GM23248 (cell line): ENCODE measurements at regions not wholly inside any gene's neighbourhood (a gene's known extent, or its start where the extent isn't known, plus 50 kb on each side); places are given as distances from the start of the nearest gene placed in this dataset.
"Not testable (repeated sequence)": the region's sequence is repeated elsewhere in the genome, so short reads cannot be mapped to it uniquely, and the experiment has no call there.

ENCODE experiments used
- DNase-seq: peaks from one replicate; pipeline ENCODE4 v3.0.0-alpha.2; 2015
- H2AFZ ChIP-seq: fragments of 200-600 bp; sonication (generic); 2 replicates; pipeline ENCODE4 v1.6.1; 2016; ENCODE audit warnings: antibody characterized with exemption
- H3F3A ChIP-seq: fragments of 200-600 bp; sonication (generic); 2 replicates; pipeline ENCODE4 v1.6.1; 2016; ENCODE audit warnings: mild to moderate bottlenecking, antibody characterized with exemption, mixed run types; ENCODE audit not compliant: insufficient read depth
- H3K27ac ChIP-seq: fragments of 200-600 bp; sonication (generic); 2 replicates; pipeline ENCODE4 v1.5.1; 2016; ENCODE audit warnings: mild to moderate bottlenecking
- H3K27me3 ChIP-seq: fragments of 200-600 bp; sonication (generic); replicated peaks from 2 replicates; pipeline ENCODE4 v1.6.1; 2016; ENCODE audit warnings: mild to moderate bottlenecking; ENCODE audit not compliant: insufficient read depth
- H3K36me3 ChIP-seq: fragments of 200-600 bp; sonication (generic); 2 replicates; pipeline ENCODE4 v1.6.1; 2016; ENCODE audit warnings: low read depth, mild to moderate bottlenecking
- H3K4me1 ChIP-seq: fragments of 200-600 bp; sonication (generic); 2 replicates; pipeline ENCODE4 v1.6.1; 2016; ENCODE audit warnings: mild to moderate bottlenecking; ENCODE audit not compliant: insufficient read depth
- H3K4me2 ChIP-seq: fragments of 200-600 bp; sonication (generic); one replicate; pipeline ENCODE4 v1.6.1; 2016; ENCODE audit warnings: mild to moderate bottlenecking; ENCODE audit not compliant: unreplicated experiment
- H3K4me3 ChIP-seq: fragments of 200-600 bp; sonication (generic); 2 replicates; pipeline ENCODE4 v1.5.1; 2016; ENCODE audit warnings: mild to moderate bottlenecking
- H3K79me2 ChIP-seq: fragments of 200-600 bp; sonication (generic); 2 replicates; pipeline ENCODE4 v1.6.1; 2016; ENCODE audit warnings: mild to moderate bottlenecking; ENCODE audit not compliant: insufficient read depth
- H3K9ac ChIP-seq: fragments of 200-600 bp; sonication (generic); 2 replicates; pipeline ENCODE4 v1.6.1; 2016; ENCODE audit warnings: mild to moderate bottlenecking
- H3K9me2 ChIP-seq: fragments of 200-600 bp; sonication (generic); 2 replicates; pipeline ENCODE4 v1.6.1; 2016; ENCODE audit warnings: mixed run types, mild to moderate bottlenecking, moderate library complexity; ENCODE audit not compliant: insufficient read depth
- H3K9me3 ChIP-seq: fragments of 200-600 bp; sonication (generic); one replicate; pipeline ENCODE4 v1.6.1; 2017; ENCODE audit warnings: low read depth
- H4K20me1 ChIP-seq: fragments of 200-600 bp; sonication (generic); 2 replicates; pipeline ENCODE4 v1.6.0; 2016; ENCODE audit not compliant: insufficient read depth
- EZH2 ChIP-seq: fragments of 200-600 bp; sonication (generic); IDR thresholded peaks from 2 replicates; pipeline ENCODE4 v1.6.1; 2018; ENCODE audit warnings: antibody characterized with exemption, mild to moderate bottlenecking; ENCODE audit not compliant: insufficient read depth, poor library complexity, severe bottlenecking
- EZH2phosphoT487 ChIP-seq: fragments of 200-600 bp; sonication (generic); IDR thresholded peaks from 2 replicates; pipeline ENCODE4 v1.6.1; 2018; ENCODE audit warnings: antibody characterized with exemption, moderate library complexity, mild to moderate bottlenecking, low read depth; ENCODE audit not compliant: insufficient read depth
- WGBS, 2 experiments: methylation state at CpG; one replicate each; pipeline ENCODE4 v1.1.6; 2015 to 2017; ENCODE audit warnings: low lambda C conversion rate in 2 of 2, low coverage in 1 of 2; ENCODE audit errors: missing lambda C conversion rate in 2 of 2; 5-methylcytosine and 5-hydroxymethylcytosine counted together
- in situ Hi-C: fragments of 300-500 bp; cut with MboI; formaldehyde crosslinking; loops from 2 replicates; pipeline ENCODE4 v1.15.0; 2020

GRCh38 chr6:157732416-157733161, 90.5 kb upstream of the SNX9 start:
- H3F3A ChIP-seq = no peaks in the 10 kb centered on the region
- H3K9me2 ChIP-seq = no peaks in the 10 kb centered on the region
- H3K27me3 ChIP-seq = no peaks in the 10 kb centered on the region
- no peak for DNase-seq
- no peak overlapping the region for H3K27ac ChIP-seq
- in situ Hi-C loops = no loop called here
- no peak overlapping the region for H3K4me3 ChIP-seq
- H4K20me1 ChIP-seq = no peaks in the 10 kb centered on the region
- no peaks in the 10 kb centered on the region for H3K9me3 ChIP-seq
- H3K4me2 ChIP-seq = no peak overlapping the region
- no peaks in the 10 kb centered on the region for H3K36me3 ChIP-seq
- 72 to 73% methylated on average over 8 of the region's 8 CpGs for WGBS, 2 experiments
- no peak overlapping the region for H3K9ac ChIP-seq
- no peaks in the 10 kb centered on the region for H3K79me2 ChIP-seq
- H3K4me1 ChIP-seq = no peaks in the 10 kb centered on the region
- no peak overlapping the region; the same call in 1 of the 2 replicates for H2AFZ ChIP-seq
- no peak for TF ChIP-seq EZH2phosphoT487
- TF ChIP-seq EZH2 = no peak

- H3K79me2 ChIP-seq, in situ Hi-C loops, H3K9ac ChIP-seq, H3K9me3 ChIP-seq, H3F3A ChIP-seq, H3K4me2 ChIP-seq, H3K27ac ChIP-seq, H3K4me1 ChIP-seq, DNase-seq, H4K20me1 ChIP-seq, H3K27me3 ChIP-seq, H3K9me2 ChIP-seq, H3K36me3 ChIP-seq, H3K4me3 ChIP-seq, H2AFZ ChIP-seq: not testable (repeated sequence)
- WGBS, 2 experiments = 56 to 61% methylated on average over 4 of the region's 4 CpGs
Observed at GRCh38 chr6:157736555-157736954, 86.5 kb upstream of the SNX9 start.

- Histone ChIP-seq H3K4me2 (no peak overlapping the region), H3K9ac (no peak overlapping the region), H3K79me2 (no peaks in the 10 kb centered on the region), H3K27ac (no peak overlapping the region), H3K4me3 (no peak overlapping the region), H4K20me1 (no peaks in the 10 kb centered on the region), H3F3A (no peaks in the 10 kb centered on the region), H2AFZ (no peak overlapping the region), H3K9me2 (no peaks in the 10 kb centered on the region), H3K27me3 (no peaks in the 10 kb centered on the region), H3K36me3 (no peaks in the 10 kb centered on the region), H3K4me1 (no peaks in the 10 kb centered on the region), H3K9me3 (no peaks in the 10 kb centered on the region)
- TF ChIP-seq EZH2 = no peak
- no peak for TF ChIP-seq EZH2phosphoT487
- in situ Hi-C loops = no loop called here
- DNase-seq = no peak
- WGBS, 2 experiments = 75 to 79% methylated on average over 10 of the region's 10 CpGs
Observed at GRCh38 chr6:157741321-157741947, 81.6 kb upstream of the SNX9 start.

- no peak overlapping the region for H3K27ac ChIP-seq
- no peaks in the 10 kb centered on the region for H3K79me2 ChIP-seq
- H3K4me2 ChIP-seq = no peak overlapping the region
- 19 to 33% methylated on average over 5 of the region's 5 CpGs for WGBS, 2 experiments
- no peaks in the 10 kb centered on the region for H3K9me2 ChIP-seq
- TF ChIP-seq EZH2phosphoT487 (no peak), EZH2 (no peak)
- H4K20me1 ChIP-seq = no peaks in the 10 kb centered on the region
- in situ Hi-C loops = no loop called here
- no peaks in the 10 kb centered on the region for H3F3A ChIP-seq
- H3K4me1 ChIP-seq = no peaks in the 10 kb centered on the region
- DNase-seq = no peak
- H2AFZ ChIP-seq = no peak overlapping the region
- H3K4me3 ChIP-seq = no peak overlapping the region
- H3K36me3 ChIP-seq = no peaks in the 10 kb centered on the region
- no peaks in the 10 kb centered on the region for H3K27me3 ChIP-seq
- no peaks in the 10 kb centered on the region for H3K9me3 ChIP-seq
- H3K9ac ChIP-seq = no peak overlapping the region
Observed at GRCh38 chr6:157741948-157742556, 81.0 kb upstream of the SNX9 start.
